ENCODE measurements at regions not wholly inside any gene's neighbourhood (a gene's known extent, or its start where the extent isn't known, plus 50 kb on each side); places are given as distances from the start of the nearest gene placed in this dataset.
A peak's percentile ranks its signal among the peaks of the same experiment; 100 is the strongest.

DNA sequence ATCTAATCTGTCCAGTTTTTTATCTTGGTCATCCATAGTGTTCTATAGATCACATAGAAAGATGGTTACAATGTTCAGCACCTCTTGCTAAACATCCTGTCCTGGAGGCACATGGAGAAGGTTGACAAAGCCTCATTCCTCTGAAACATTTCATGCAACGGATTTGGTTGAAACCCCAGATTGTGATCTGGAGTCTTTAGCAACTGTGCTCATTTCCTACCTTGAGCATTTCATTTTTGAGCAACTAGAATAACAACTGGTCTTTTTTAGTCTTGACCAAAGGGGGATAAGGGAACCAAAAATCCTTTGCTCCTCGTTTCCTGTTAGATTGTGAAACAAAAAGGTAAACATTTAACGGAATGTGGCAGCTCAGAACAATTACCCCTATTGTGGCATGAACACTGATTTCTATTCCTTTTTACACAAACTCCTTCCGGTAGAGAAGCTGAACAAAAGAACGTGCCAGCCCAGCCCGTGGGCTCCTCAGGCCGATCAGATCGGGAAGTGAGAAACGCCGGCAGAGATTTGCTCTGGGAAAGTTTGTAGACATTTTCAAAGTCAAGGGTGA is 94.7 kb upstream of the ERRFI1 start (continued):
- TF ChIP-seq, protein P1, sequence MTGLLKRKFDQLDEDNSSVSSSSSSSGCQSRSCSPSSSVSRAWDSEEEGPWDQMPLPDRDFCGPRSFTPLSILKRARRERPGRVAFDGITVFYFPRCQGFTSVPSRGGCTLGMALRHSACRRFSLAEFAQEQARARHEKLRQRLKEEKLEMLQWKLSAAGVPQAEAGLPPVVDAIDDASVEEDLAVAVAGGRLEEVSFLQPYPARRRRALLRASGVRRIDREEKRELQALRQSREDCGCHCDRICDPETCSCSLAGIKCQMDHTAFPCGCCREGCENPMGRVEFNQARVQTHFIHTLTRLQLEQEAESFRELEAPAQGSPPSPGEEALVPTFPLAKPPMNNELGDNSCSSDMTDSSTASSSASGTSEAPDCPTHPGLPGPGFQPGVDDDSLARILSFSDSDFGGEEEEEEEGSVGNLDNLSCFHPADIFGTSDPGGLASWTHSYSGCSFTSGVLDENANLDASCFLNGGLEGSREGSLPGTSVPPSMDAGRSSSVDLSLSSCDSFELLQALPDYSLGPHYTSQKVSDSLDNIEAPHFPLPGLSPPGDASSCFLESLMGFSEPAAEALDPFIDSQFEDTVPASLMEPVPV (CRISPR knock-in tag; IDR thresholded peaks at IDR 0.05), result no peak; the same call in 1 of the 2 replicates
- no peak for TF ChIP-seq ZNF615 (CRISPR knock-in tag; IDR thresholded peaks at IDR 0.05; ENCODE audit: borderline replicate concordance)
- no peak for TF ChIP-seq ZNF780A (CRISPR knock-in tag; IDR thresholded peaks at IDR 0.05)
- no peak for TF ChIP-seq NR1H2 (CRISPR knock-in tag; IDR thresholded peaks at IDR 0.05; ENCODE audit: borderline replicate concordance, low read depth)
- no peak for TF ChIP-seq CAMTA2 (CRISPR knock-in tag; IDR thresholded peaks at IDR 0.05; ENCODE audit: borderline replicate concordance)
- TF ChIP-seq CCAR2 (optimal IDR thresholded peaks at IDR 0.05; ENCODE audit: low read depth, low read length), result no peak
- TF ChIP-seq CBX1 (IDR thresholded peaks at IDR 0.05; ENCODE audit: low read depth), result no peak
- TF ChIP-seq, protein P2, sequence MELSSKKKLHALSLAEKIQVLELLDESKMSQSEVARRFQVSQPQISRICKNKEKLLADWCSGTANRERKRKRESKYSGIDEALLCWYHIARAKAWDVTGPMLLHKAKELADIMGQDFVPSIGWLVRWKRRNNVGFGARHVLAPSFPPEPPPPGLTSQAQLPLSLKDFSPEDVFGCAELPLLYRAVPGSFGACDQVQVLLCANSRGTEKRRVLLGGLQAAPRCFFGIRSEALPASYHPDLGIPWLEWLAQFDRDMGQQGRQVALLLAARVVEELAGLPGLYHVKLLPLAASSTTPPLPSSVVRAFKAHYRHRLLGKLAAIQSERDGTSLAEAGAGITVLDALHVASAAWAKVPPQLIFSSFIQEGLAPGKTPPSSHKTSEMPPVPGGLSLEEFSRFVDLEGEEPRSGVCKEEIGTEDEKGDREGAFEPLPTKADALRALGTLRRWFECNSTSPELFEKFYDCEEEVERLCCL (CRISPR knock-in tag; IDR thresholded peaks at IDR 0.05; ENCODE audit: borderline replicate concordance), result no peak
- TF ChIP-seq AKAP8 (CRISPR knock-in tag; IDR thresholded peaks at IDR 0.05), result no peak
- no peak for TF ChIP-seq MAZ (IDR thresholded peaks at IDR 0.05; ENCODE audit: borderline replicate concordance, low read depth, low read length)
- peak; percentile 21; the same call in 1 of the 2 replicates for TF ChIP-seq MAZ (CRISPR knock-in tag; IDR thresholded peaks at IDR 0.05; ENCODE audit: low read depth)
- no peak for TF ChIP-seq ZNF225 (CRISPR knock-in tag; IDR thresholded peaks at IDR 0.05)
- peak; percentile 30; the same call in 1 of the 2 replicates for TF ChIP-seq ZMYM4 (CRISPR knock-in tag; IDR thresholded peaks at IDR 0.05)
- TF ChIP-seq ZNF20 (CRISPR knock-in tag; IDR thresholded peaks at IDR 0.05), result no peak
- TF ChIP-seq ZNF619 (CRISPR knock-in tag; IDR thresholded peaks at IDR 0.05), result no peak
- TF ChIP-seq, protein P3, sequence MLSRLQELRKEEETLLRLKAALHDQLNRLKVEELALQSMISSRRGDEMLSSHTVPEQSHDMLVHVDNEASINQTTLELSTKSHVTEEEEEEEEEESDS (CRISPR knock-in tag; IDR thresholded peaks at IDR 0.05; ENCODE audit: borderline replicate concordance), result no peak
- no peak for TF ChIP-seq KLF12 (CRISPR knock-in tag; IDR thresholded peaks at IDR 0.05; ENCODE audit: borderline replicate concordance)
- TF ChIP-seq SMAD9 (CRISPR knock-in tag; IDR thresholded peaks at IDR 0.05), result no peak
- no peak for TF ChIP-seq ZNF850 (CRISPR knock-in tag; conservative IDR thresholded peaks at IDR 0.05)
- peak; percentile 28; the same call in 1 of the 2 replicates for TF ChIP-seq KLF6 (CRISPR knock-in tag; IDR thresholded peaks at IDR 0.05)
- TF ChIP-seq NONO (IDR thresholded peaks at IDR 0.05), result no peak
- TF ChIP-seq NONO (CRISPR knock-in tag; conservative IDR thresholded peaks at IDR 0.05), result no peak
- TF ChIP-seq, protein P4, sequence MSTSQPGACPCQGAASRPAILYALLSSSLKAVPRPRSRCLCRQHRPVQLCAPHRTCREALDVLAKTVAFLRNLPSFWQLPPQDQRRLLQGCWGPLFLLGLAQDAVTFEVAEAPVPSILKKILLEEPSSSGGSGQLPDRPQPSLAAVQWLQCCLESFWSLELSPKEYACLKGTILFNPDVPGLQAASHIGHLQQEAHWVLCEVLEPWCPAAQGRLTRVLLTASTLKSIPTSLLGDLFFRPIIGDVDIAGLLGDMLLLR (CRISPR knock-in tag; IDR thresholded peaks at IDR 0.05), result no peak
- TF ChIP-seq KDM1A (CRISPR knock-in tag; IDR thresholded peaks at IDR 0.05), result 0 out of 2 replicates have a peak, but pooled peaks have one; percentile 49
- peak; percentile 75; the same call in 1 of the 2 replicates for TF ChIP-seq ZNF816 (CRISPR knock-in tag; IDR thresholded peaks at IDR 0.05; ENCODE audit: borderline replicate concordance)
- TF ChIP-seq ZSCAN25 (CRISPR knock-in tag; IDR thresholded peaks at IDR 0.05), result no peak
- no peak for TF ChIP-seq EED (CRISPR knock-in tag; IDR thresholded peaks at IDR 0.05)
- no peak for TF ChIP-seq ZKSCAN1 (IDR thresholded peaks at IDR 0.05; ENCODE audit: low read length)
